SK-N-MC (cell line): ENCODE measurements at regions not wholly inside any gene's neighbourhood (a gene's known extent, or its start where the extent isn't known, plus 50 kb on each side); places are given as distances from the start of the nearest gene placed in this dataset.

Experiments used
- EZH2 ChIP-seq: fragments of 200-600 bp; sonication (generic); IDR thresholded peaks from one replicate; pipeline ENCODE4 v1.6.1; 2017; ENCODE audit warnings: antibody characterized with exemption
- FOXP2 ChIP-seq: optimal IDR thresholded peaks from 2 replicates; pipeline ENCODE3; 2011; ENCODE audit warnings: mild to moderate bottlenecking, moderate library complexity; ENCODE audit not compliant: insufficient read depth; ENCODE audit errors: extremely low read length, control extremely low read depth
- POLR2AphosphoS5 ChIP-seq: IDR thresholded peaks from 2 replicates; pipeline ENCODE4 v1.6.1; 2012; ENCODE audit warnings: mild to moderate bottlenecking, low read depth, low read length, borderline replicate concordance

DNA sequence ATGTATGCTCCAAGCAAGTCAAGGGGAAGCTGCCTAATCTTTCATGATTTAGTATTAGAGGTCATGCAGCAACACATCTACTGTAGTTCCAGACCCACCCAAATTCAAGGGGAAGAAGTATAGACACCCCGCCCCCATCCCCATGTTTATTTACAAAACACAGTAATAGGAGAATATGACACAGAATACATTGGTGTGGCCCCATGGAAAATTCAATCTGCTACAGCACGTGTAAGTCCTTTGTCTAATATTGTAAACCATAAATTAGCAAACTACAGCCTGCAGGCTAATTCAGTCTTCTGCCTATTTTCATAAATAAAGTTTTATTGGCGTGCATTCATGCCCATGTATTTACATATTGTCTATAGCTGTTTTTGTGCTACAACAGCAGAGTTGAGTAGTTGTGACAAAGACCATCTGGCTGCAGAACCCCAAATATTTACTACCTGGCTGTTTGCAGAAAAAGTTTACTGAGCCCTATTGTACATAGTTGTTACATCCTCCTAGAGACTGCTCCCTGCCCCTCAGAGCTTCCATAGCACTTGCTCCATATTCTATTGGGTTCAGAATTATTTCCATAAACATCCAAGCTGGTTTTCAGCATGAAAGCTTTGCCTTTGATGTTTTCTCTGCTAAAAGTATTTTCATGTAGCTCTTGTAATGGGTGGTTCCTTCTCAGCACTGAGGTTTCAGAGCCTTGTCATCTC is 326.8 kb upstream of the CPEB2 start:
- TF ChIP-seq EZH2 = no peak
- no peak for TF ChIP-seq POLR2AphosphoS5
- no peak for TF ChIP-seq FOXP2
